HG02943 (cell line): ENCODE measurements at regions not wholly inside any gene's neighbourhood (a gene's known extent, or its start where the extent isn't known, plus 50 kb on each side); places are given as distances from the start of the nearest gene placed in this dataset.
A peak's percentile ranks its signal among the peaks of the same experiment; 100 is the strongest.
"Not testable (repeated sequence)": the region's sequence is repeated elsewhere in the genome, so short reads cannot be mapped to it uniquely, and the experiment has no call there.

Experiments
- ATAC-seq: cut with Tn5 transposase; IDR thresholded peaks from one replicate; pipeline ENCODE4 v1.9.1; 2021; ENCODE audit warnings: mild to moderate bottlenecking, low read depth, moderate library complexity; ENCODE audit not compliant: unreplicated experiment

GRCh38 chr9:83191154-83191553 lies 128.2 kb upstream of the RASEF start:
- ATAC-seq = no peak

DNA sequence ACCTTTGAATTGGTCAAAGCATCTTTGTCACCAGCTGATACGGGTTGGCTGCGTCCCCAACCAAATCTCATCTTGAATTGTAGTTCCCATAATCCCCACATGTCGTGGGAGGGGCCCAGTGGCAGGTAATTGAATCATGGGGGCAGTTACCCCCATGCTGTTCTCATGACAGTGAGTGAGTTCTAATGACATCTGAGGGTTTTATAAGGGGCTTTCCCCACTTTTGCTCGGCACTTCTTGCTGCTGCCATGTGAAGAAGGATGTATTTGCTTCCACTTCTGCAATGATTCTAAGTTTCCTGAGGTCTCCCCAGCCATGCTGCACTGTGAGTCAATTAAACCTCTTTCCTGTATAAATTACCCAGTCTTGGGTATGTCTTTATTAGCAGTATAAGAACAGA lies 126.1 kb upstream of the RASEF start:
- ATAC-seq = not testable (repeated sequence)

GRCh38 chr9:83188277-83188676 lies 125.3 kb upstream of the RASEF start:
- ATAC-seq = no peak

DNA sequence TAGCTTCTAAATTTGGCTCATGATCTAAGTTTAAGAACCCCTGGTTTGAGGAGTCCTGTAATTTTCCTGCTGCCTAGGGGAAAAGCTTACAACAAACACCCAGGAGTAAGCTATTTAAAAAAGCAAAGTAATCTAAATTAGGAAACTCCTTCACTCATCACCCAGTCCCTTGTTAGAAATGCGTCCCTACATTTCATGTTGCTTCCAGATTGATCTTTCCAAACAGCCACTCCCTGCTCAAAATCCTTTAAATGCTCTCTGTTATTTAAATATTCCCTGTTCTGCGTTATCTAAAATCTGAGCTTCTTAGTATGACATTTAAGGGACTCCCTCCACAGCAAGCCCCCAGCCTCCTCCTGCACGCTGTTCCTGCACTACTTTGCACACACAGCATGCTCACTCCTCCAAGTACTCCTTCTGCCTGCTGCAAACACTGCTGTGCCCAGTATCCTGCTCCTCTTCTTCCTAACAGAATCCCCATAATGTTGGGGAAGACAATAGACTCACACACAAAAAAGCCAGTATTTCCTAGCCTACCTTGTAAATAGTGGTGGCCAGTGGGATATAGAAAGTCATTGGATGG lies 123.3 kb upstream of the RASEF start:
- no peak for ATAC-seq

DNA sequence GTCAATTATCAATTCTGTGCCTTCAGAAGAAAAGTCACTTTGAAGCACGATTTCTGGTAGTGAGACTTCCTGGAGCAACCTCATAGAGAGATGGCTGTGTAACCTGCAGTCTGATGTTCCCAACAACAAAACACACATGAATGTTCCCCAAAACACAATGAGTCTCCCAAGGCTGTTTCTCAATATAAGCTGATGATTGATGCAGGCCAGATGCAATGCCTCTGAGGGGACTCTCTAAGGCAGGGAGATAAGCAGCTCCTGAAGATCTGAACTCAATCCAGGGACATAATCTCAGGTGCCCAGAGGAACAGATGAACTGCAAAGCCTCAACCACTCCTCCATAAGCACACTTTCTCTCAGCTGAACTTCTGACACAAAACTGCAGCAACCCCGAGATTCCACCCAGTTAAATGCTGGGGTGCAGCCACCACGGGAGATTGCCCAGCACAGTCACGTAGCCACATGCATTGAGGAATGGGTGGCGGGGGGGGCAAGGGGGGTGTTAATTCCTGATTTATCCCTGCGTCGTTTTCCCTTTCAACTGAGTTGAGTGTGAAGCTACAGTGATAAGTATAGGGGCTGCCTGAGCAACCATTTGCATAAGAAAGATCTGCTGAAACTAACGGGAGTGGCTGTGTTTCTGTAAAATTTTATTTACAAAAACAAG lies 122.7 kb upstream of the RASEF start:
- no peak for ATAC-seq

DNA sequence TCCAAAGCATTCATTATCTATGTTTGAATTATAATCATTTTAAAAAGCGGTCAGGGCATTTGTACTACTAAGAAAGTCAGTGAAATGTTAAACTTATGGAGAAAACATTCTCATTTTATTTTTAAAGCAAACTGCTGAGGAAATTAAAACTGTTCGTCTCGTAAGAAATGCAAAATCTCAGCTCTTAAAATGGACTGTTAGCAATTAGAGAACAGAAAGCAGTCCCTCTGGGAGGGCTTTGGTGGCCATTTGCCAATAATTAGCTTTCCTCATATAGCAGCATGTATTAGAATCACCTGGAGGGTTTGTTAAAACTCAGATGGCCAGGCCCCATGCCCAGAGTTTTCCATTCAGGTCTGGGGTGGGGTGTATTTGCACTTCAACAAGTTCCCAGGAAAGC lies 120.7 kb upstream of the RASEF start:
- ATAC-seq = no peak

DNA sequence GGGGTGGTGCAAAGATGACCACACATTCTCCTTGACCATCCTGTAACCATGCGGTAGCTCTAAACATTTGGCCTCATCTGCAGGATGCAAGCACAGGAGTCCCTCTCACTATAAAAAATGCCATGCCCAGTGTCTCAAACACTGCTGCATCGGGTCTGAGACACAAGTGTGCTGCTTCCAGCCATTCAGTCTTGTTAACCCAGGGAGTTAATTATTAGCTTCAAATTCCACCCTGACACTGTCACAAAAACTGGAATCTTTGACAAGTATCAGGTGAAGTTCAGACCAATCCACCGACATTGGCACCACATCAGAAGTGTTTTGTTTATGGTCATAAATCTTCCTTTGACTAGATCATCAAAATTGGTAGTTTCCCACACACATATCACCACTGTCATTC lies 119.1 kb upstream of the RASEF start:
- ATAC-seq = no peak

DNA sequence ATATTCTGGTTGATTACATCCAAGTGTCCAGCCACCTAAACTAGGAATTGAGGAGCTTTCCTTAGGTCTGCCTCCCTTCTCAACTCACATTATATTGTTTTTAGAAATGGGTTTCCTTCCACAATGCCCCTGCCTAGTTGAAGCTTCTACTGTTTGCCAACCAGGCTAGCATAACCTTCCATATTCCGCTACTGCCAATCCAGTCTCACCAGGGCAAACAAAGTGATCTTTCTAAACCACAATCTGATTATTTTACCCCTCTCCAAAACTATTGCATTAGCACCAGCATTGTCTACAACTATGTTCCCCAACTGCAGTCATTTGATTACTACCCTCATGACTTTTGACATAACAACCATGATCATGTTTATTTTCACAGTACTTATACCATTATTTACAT lies 115.8 kb upstream of the RASEF start:
- ATAC-seq = no peak

DNA sequence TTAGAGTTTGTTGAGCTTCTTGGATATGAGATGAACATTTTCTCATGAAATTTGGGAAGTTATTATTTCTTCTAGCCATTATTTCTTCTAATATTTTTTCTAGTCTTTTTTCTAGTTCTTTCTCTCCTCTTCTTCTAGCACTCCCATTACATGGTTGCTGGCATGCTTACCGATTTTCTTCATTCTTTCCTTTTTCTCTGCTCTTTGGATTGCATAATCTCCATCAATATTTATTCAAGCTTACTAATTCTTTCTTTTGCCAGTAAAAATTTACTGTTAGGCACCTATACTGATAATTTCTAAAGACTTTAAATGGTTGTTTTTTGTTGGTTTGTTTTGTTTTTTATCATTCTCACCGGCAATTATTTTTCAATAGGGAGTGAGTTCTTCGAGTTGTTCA lies 114.8 kb upstream of the RASEF start:
- ATAC-seq = no peak

GRCh38 chr9:83167126-83167525 lies 104.2 kb upstream of the RASEF start:
- no peak for ATAC-seq

DNA sequence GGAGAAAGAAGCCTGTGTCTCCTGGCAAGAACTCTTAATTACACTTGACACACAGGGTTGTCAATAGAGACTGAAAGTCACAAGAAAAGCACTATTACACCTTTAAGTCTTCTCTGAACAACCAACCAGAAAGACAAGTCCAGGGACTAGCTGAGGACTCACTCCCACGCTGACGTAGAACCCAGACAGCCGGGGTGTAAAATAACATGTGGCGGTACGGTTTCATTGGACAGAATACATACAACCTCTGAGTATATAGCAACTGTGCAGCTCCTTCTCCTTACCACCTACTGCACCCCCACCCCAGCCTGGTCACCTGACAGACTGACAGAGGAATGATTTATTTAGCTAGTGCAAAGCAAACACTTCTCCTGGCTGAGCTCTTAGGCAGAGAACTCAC lies 103.4 kb upstream of the RASEF start:
- no peak for ATAC-seq

- no peak for ATAC-seq
Measured at GRCh38 chr9:83155733-83156132, 92.8 kb upstream of the RASEF start.

DNA sequence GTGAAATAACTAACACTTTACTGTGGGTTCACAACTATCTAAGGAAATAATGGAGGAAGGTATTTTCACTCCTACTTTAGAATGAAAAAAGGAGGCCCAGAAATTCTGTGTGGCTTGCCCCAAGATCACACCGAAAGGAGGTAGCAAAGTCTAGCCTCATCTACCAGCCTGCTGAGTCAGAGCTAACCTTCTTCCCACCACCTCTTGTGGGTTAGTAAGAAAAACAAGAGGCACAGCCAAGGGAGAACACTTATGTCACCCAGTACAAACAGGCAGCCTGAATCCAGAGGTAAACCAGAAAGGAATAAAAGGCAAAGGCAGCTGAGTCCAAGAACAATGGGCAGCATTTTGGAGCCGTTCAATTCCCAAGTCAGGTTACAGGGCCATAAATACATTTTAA lies 91.9 kb upstream of the RASEF start:
- ATAC-seq = peak; percentile 36

DNA sequence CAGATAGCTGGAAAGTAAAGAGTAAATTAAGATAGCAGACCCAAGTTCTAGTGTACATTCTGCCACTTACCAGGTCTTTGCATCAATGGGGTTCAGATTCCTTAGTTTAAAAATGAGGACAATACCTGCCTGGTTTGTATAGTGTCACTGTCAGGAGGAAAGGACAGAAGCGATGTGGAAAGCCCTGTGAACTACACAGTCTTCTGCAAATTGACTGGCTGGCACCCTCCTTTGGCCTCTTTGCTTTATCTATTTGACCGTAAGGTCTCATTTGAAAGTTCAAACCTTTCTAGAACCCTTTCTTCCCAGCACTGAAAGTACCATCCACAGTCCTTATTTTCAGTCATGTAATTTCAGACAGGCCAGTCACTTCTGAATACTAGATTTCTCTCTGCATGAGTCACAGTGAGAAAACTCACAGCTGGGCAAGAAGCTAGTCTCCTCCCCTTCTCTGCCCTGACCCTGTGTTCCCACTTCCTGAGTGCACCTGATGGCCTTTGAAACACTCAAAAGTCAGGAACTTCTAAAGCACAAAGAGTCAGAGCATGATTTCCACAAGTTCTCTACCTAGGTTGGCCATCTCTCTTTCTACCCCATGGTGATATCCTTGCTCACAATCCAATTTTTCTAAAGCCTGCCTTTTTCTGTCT lies 91.3 kb upstream of the RASEF start:
- ATAC-seq = peak; percentile 89

DNA sequence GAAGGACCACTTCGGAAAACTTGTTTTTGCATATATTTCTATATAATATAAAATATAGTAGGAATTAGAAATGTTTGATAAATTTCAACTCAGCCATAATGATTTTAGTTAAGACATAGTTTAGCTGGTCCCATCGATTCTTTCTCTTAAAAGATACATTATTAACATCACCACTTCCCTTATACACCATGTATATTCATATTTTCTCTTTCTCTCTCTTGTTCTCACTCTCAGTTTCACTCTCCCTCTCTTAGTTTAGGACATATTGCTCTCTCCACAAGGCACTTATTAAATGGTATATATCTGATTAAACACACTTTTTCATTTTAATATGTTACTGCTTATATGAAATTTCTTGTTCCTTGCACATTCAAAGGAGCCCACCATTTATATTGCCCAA lies 90.1 kb upstream of the RASEF start:
- ATAC-seq = no peak

- no peak for ATAC-seq
Measured at GRCh38 chr9:83151627-83152137, 88.7 kb upstream of the RASEF start.

DNA sequence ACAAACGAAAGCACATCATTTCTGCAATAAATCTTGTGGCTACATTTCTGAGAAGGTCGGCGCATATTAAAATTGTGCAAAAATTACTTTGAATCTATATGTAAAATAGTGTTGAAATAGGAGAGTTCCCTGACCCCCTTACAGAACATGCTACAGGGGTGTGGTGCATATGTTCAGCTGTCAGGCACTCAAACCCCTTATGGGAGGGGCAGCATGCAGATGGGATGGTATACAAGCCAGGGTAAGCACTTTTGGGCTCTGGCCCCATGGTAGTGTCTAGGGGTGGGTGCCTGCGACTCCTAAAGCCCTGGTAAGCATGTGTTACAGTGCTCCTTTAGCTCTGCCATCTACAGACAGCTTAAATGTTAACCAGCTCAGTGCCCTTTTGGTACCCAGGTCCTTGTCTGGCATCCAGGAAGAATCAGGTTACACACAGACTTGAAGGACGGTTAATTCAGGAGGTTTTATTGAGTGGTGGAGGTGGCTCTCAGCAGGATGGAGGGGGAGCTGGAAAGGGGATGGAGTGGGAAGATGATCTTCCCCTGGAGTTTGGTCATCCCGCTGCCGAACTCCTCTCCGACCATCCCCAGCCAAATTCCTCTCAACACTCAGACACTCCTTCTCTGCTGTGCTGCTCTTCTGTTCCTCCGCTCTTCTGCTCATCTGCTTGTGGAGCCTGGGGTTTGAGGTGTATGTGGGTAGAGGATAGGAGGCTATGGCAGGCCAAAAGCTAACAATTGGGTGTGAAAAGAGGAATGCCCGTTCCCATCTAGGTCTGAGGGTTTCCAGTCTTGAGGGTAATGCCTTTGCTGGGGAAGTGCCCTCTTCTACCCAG lies 84.6 kb upstream of the RASEF start:
- ATAC-seq = no peak

GRCh38 chr9:83146325-83146724 lies 83.4 kb upstream of the RASEF start:
- ATAC-seq = no peak

DNA sequence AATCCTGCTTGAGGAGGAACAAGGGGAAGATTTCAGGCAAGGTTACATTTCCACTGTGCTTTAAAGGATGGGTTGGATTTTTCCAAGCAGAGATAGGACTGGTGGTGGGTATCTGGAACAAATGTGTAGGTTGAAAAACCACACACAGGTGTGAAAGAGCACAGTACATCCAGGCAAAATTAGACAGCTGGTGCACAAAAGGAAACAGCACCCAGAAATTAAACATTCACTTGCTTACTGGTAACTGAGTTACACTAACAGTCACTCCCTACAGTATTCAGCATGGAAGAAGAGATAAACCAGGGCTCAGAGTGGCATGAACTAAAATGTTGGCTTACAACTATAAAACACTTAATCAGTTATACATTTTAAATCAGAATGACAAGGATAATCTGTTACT lies 81.5 kb upstream of the RASEF start:
- ATAC-seq = no peak

DNA sequence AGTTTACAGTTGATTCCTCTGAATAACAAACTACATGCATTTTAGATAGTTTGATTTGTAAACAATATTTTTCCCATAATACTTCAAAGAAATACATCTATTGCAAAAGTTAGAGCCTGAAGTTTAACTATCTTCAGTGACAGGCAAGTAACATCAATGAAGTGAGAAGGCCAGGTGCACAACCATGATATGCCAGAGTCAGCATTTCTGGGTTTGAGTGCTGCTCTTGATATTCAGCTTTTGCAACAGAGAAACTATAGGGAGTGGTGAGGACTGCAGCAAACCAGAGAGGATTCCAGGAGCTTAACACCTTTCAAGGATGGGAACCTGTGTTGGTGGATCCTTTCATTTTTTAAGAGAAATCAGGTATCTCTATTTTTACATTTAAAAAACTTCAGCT lies 79.4 kb upstream of the RASEF start:
- no peak for ATAC-seq

- ATAC-seq = no peak
Measured at GRCh38 chr9:83141887-83142286, 78.9 kb upstream of the RASEF start.
